Activated CD4-positive, alpha-beta memory T cell treated with anti-CD3 and anti-CD28 coated beads for 36 hours (primary cell): ENCODE measurements at regions not wholly inside any gene's neighbourhood (a gene's known extent, or its start where the extent isn't known, plus 50 kb on each side); places are given as distances from the start of the nearest gene placed in this dataset.
"Not testable (repeated sequence)": the region's sequence is repeated elsewhere in the genome, so short reads cannot be mapped to it uniquely, and the experiment has no call there.

Source experiments
- CTCF ChIA-PET: fragments of 350-600 bp; sonication (Branson Sonifier 250); formaldehyde crosslinking; loops from one replicate; lab custom pipeline; 2021; ENCODE audit warnings: antibody characterized with exemption, inconsistent platforms; lab: Charles Lee
- POLR2A ChIA-PET: fragments of 350-600 bp; sonication (Branson Sonifier 250); formaldehyde crosslinking; loops from one replicate; lab custom pipeline; 2021; ENCODE audit warnings: antibody characterized with exemption; lab: Charles Lee
- DNase-seq: peaks from one replicate; pipeline ENCODE4 v3.0.0-alpha.2; 2020
- H3K27ac Mint-ChIP-seq: one replicate; pipeline ENCODE4 v1.8.0; 2021; ENCODE audit warnings: mixed read lengths
- H3K27me3 Mint-ChIP-seq: one replicate; pipeline ENCODE4 v1.8.0; 2021; ENCODE audit warnings: mixed read lengths
- H3K36me3 Mint-ChIP-seq: one replicate; pipeline ENCODE4 v1.8.0; 2021; ENCODE audit warnings: mixed read lengths
- H3K4me1 Mint-ChIP-seq: one replicate; pipeline ENCODE4 v1.8.0; 2021; ENCODE audit warnings: low read depth, mixed read lengths
- H3K4me3 Mint-ChIP-seq: one replicate; pipeline ENCODE4 v1.8.0; 2021; ENCODE audit warnings: mild to moderate bottlenecking, mixed read lengths
- H3K9me3 Mint-ChIP-seq: one replicate; pipeline ENCODE4 v1.8.0; 2021; ENCODE audit warnings: mixed read lengths
- intact Hi-C: fragments of 100-400 bp; cut with micrococcal nuclease; formaldehyde crosslinking; loops from one replicate; pipeline ENCODE4 v1.15.1; 2023

GRCh38 chr5:52632281-52632680 is 155.4 kb upstream of the ITGA1 start:
- Mint-ChIP-seq H3K9me3 (no peaks in the 10 kb centered on the region), H3K4me1 (no peaks in the 10 kb centered on the region), H3K27me3 (peaks cover 10% of the 10 kb centered on the region), H3K4me3 (no peak overlapping the region), H3K27ac (no peak overlapping the region), H3K36me3 (no peaks in the 10 kb centered on the region)
- ChIA-PET POLR2A (no interaction called here), CTCF (no interaction called here)
- DNase-seq: no peak
- intact Hi-C loops: no loop called here

DNA sequence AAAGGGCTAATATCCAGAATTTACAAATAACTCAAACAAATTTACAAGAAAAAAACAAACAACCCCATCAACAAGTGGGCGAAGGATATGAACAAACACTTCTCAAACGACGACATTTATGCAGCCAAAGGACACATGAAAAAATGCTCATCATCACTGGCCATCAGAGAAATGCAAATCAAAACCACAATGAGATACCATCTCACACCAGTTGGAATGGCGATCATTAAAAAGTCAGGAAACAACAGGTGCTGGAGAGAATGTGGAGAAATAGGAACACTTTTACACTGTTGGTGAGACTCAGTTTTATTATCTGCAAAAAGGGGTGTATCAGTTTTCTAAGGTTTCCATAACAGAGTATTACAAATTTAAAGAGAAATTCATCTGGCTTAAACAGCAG is 153.5 kb upstream of the ITGA1 start:
- DNase-seq, H3K9me3 Mint-ChIP-seq, POLR2A ChIA-PET, H3K36me3 Mint-ChIP-seq, H3K4me1 Mint-ChIP-seq, CTCF ChIA-PET, intact Hi-C loops, H3K27ac Mint-ChIP-seq, H3K4me3 Mint-ChIP-seq: not testable (repeated sequence)
- H3K27me3 Mint-ChIP-seq: peaks cover 11% of the 10 kb centered on the region

DNA sequence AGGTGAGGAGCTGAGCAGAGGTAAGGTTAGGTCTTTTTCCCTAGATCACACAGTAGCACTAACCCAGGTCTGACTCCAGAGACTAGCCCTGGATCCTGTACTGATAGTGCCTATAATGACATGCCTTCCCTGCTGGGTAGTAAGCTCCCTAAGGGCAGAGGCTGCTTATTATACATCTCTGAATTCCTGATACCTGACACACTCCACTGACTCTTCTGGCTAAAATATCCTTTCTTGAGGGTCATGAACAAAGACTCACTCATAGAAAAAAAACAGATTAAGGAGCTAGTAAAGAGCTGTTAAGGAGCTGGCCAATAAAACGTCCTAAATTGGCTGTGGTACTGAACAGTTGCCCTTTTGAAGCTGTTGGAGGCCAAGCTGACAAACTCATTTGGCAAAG is 149.0 kb upstream of the ITGA1 start:
- DNase-seq: no peak
- CTCF ChIA-PET: interaction anchor here (1.1 kb wide), 1 partner anchor 18 kb away, joined by 3 read pairs; no protein-coding TSS in a partner anchor
- peaks cover 5% of the 10 kb centered on the region for H3K27me3 Mint-ChIP-seq
- intact Hi-C loops: no loop called here
- no peak overlapping the region for H3K4me3 Mint-ChIP-seq
- H3K27ac Mint-ChIP-seq: no peak overlapping the region
- no peaks in the 10 kb centered on the region for H3K36me3 Mint-ChIP-seq
- POLR2A ChIA-PET: no interaction called here
- H3K9me3 Mint-ChIP-seq: no peaks in the 10 kb centered on the region
- H3K4me1 Mint-ChIP-seq: no peaks in the 10 kb centered on the region

DNA sequence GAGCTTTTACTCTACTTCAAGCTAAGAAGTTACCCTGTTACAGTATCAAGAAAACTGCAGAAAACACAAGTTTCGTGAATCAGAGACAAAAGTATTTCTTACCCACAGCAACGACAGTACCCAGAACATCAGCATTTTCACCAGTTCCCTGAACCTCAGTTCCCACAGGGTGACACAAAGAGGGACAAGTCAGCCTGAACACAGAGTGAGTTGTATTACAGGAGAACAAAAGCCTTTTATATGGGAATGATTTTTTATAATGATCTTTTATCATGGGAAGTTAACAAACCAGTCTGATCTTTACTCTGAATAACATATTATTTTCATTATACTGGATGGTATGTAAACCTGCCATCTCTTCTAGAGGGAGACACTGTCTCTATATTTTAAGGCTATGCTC is 139.0 kb upstream of the ITGA1 start:
- Mint-ChIP-seq H3K4me3 (no peak overlapping the region), H3K27me3 (peaks cover 6% of the 10 kb centered on the region), H3K9me3 (peaks cover 16% of the 10 kb centered on the region), H3K27ac (no peak overlapping the region), H3K36me3 (no peaks in the 10 kb centered on the region), H3K4me1 (no peaks in the 10 kb centered on the region)
- ChIA-PET POLR2A (no interaction called here), CTCF (no interaction called here)
- no peak for DNase-seq
- intact Hi-C loops: no loop called here

DNA sequence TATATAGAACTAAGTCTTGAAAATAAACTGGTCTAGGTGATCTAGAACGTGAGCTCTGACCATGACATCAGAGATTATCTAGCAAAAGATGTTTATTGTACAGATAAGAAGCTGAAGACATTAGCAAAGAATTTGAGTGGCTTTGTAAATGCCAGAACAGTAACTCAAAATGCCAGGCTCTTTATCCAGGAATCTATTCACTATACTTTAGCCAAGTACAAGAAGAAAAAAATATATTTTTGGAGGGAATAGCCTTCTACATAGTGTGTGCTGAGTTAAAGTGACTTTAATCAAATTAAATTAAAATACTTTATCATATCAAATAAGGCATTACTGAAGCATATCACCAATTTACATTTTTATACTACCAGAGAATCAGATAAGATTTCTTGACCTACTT is 132.6 kb upstream of the ITGA1 start:
- DNase-seq: no peak
- CTCF ChIA-PET: interaction anchor here (0.7 to 4.7 kb wide), 2 partner anchors 1690 to 1697 kb away, joined by 4 to 20 read pairs; no protein-coding TSS in a partner anchor
- Mint-ChIP-seq H3K9me3 (no peaks in the 10 kb centered on the region), H3K4me3 (no peak overlapping the region), H3K36me3 (no peaks in the 10 kb centered on the region), H3K27me3 (peaks cover 6% of the 10 kb centered on the region), H3K27ac (no peak overlapping the region), H3K4me1 (no peaks in the 10 kb centered on the region)
- POLR2A ChIA-PET: no interaction called here
- intact Hi-C loops: loop anchor here (10.0 kb wide), 1 partner anchor 260 kb away; no protein-coding TSS in a partner anchor

- CTCF ChIA-PET: interaction anchor here (0.7 to 4.7 kb wide), 6 partner anchors 10 to 1879 kb away, joined by 3 to 20 read pairs (median 3); no protein-coding TSS in a partner anchor
- no peak overlapping the region for H3K27ac Mint-ChIP-seq
- no peaks in the 10 kb centered on the region for H3K36me3 Mint-ChIP-seq
- DNase-seq: no peak
- POLR2A ChIA-PET: no interaction called here
- intact Hi-C loops: loop anchor here (1.0 to 10.0 kb wide), 3 partner anchors 258 to 1697 kb away; no protein-coding TSS in a partner anchor
- no peaks in the 10 kb centered on the region for H3K9me3 Mint-ChIP-seq
- H3K4me3 Mint-ChIP-seq: no peak overlapping the region
- H3K27me3 Mint-ChIP-seq: peaks cover 6% of the 10 kb centered on the region
- H3K4me1 Mint-ChIP-seq: no peaks in the 10 kb centered on the region
Observed at GRCh38 chr5:52656569-52657246, 131.0 kb upstream of the ITGA1 start.

GRCh38 chr5:52657247-52657645 is 130.5 kb upstream of the ITGA1 start:
- POLR2A ChIA-PET: no interaction called here
- no peaks in the 10 kb centered on the region for H3K9me3 Mint-ChIP-seq
- H3K36me3 Mint-ChIP-seq: no peaks in the 10 kb centered on the region
- CTCF ChIA-PET: interaction anchor here (0.7 to 4.7 kb wide), 8 partner anchors 9 to 1880 kb away, joined by 3 to 20 read pairs (median 4); no protein-coding TSS in a partner anchor
- H3K4me1 Mint-ChIP-seq: no peaks in the 10 kb centered on the region
- H3K27me3 Mint-ChIP-seq: peaks cover 6% of the 10 kb centered on the region
- DNase-seq: no peak
- H3K4me3 Mint-ChIP-seq: no peak overlapping the region
- intact Hi-C loops: loop anchor here (2.0 to 10.0 kb wide), 2 partner anchors 258 to 1276 kb away; no protein-coding TSS in a partner anchor
- H3K27ac Mint-ChIP-seq: no peak overlapping the region

DNA sequence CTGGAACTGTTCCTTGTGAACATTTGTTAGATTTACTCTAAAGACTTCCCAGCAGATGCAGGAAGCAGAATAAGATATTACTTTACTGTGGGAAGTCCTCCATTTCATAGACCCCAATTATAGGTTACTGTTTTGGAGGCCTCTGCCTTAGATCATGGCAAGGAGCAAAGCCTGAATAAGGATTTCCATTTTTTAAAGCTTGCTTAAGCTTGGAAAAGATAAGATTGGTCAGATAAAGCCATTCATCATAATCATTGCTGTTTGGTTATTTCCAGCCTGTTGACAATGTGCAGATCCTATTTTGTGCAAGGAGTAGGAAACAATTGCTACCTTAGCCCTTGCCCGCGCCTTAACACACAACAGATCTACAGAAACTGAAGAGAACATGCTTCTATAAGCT is 129.5 kb upstream of the ITGA1 start:
- intact Hi-C loops: loop anchor here (10.0 kb wide), 1 partner anchor 257 kb away; no protein-coding TSS in a partner anchor

GRCh38 chr5:52660621-52661020 is 127.1 kb upstream of the ITGA1 start:
- no peaks in the 10 kb centered on the region for H3K4me1 Mint-ChIP-seq
- intact Hi-C loops: no loop called here
- CTCF ChIA-PET: interaction anchor here (0.6 kb wide), 1 partner anchor 91 kb away, joined by 3 read pairs; no protein-coding TSS in a partner anchor

More for the DNA sequence above, 129.5 kb upstream of the ITGA1 start:
- peaks cover 4% of the 10 kb centered on the region for H3K27me3 Mint-ChIP-seq
- H3K36me3 Mint-ChIP-seq: no peaks in the 10 kb centered on the region
- DNase-seq: no peak
- H3K4me3 Mint-ChIP-seq: no peak overlapping the region
- POLR2A ChIA-PET: no interaction called here
- CTCF ChIA-PET: interaction anchor here (1.0 to 4.7 kb wide), 6 partner anchors 9 to 1700 kb away, joined by 3 to 20 read pairs (median 7); no protein-coding TSS in a partner anchor
- H3K9me3 Mint-ChIP-seq: no peaks in the 10 kb centered on the region
- no peak overlapping the region for H3K27ac Mint-ChIP-seq
- no peaks in the 10 kb centered on the region for H3K4me1 Mint-ChIP-seq

DNA sequence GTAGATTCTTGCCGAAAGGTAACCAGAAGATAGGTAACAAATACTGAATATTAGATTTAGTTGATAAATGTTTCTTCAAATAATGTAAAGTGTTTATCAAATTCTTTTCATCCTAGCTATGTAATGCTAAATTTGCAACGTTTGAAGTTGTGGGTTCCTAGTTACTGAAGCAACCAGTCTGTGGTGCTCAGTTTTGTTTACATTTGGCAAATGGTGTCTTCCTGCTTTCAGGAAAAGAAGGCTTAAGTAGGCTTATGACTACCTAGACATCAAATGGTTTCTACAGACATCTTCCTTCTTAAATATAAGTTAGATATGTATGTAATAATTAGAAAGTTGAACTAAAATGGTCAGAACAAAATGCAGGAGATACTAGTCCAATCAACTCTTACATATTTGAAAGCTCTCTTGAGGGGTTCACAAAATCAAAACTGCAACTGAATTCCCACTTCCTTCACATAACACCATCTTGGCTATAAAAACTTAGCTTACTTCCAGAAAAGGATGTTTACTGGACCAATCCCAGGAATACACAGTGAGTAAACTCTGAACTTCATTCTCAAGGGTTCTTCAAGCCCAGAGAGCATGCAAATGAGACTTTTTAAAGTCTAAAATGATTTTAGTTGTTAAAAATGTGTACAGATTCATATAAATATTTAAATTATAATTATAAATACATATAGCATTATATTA is 125.7 kb upstream of the ITGA1 start:
- Mint-ChIP-seq H3K9me3 (no peaks in the 10 kb centered on the region), H3K27me3 (peaks cover 4% of the 10 kb centered on the region), H3K4me3 (no peak overlapping the region), H3K36me3 (no peaks in the 10 kb centered on the region), H3K4me1 (no peaks in the 10 kb centered on the region), H3K27ac (no peak overlapping the region)
- intact Hi-C loops: no loop called here
- ChIA-PET CTCF (interaction anchor here (0.9 kb wide), 1 partner anchor 1703 kb away, joined by 3 read pairs; no protein-coding TSS in a partner anchor), POLR2A (no interaction called here)
- DNase-seq: no peak

More at GRCh38 chr5:52660621-52661020, 127.1 kb upstream of the ITGA1 start:
- DNase-seq: no peak
- POLR2A ChIA-PET: no interaction called here
- Mint-ChIP-seq H3K4me3 (no peak overlapping the region), H3K36me3 (no peaks in the 10 kb centered on the region), H3K27ac (no peak overlapping the region), H3K27me3 (peaks cover 4% of the 10 kb centered on the region), H3K9me3 (no peaks in the 10 kb centered on the region)

GRCh38 chr5:52665559-52665958 is 122.2 kb upstream of the ITGA1 start:
- Mint-ChIP-seq H3K9me3 (no peaks in the 10 kb centered on the region), H3K36me3 (no peaks in the 10 kb centered on the region), H3K4me1 (no peaks in the 10 kb centered on the region), H3K27ac (no peak overlapping the region), H3K4me3 (no peak overlapping the region), H3K27me3 (peaks cover 4% of the 10 kb centered on the region)
- ChIA-PET POLR2A (no interaction called here), CTCF (interaction anchor here (1.6 to 1.8 kb wide), 2 partner anchors 9 to 1702 kb away, joined by 5 to 6 read pairs; no protein-coding TSS in a partner anchor)
- intact Hi-C loops: no loop called here
- DNase-seq: no peak

DNA sequence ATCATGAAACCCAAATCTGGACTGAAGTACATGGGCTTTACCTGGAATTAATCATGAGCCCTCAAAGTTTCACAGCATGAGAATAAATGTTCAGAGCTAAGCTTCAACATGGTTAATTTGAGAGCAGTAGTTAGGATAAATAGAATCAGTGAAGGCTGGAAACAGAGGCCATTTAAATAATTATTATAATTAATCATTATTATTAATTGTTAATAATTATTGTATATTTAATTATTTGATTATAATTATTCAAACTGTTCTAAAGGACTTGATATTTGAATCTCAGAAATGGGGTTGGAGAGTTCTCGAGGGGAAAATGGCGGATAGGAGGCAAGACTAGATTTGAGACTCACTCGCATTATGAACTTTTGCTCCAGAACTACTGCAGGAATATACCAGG is 119.6 kb upstream of the ITGA1 start:
- H3K27me3 Mint-ChIP-seq: no peaks in the 10 kb centered on the region
- H3K4me3 Mint-ChIP-seq: no peak overlapping the region
- no peak for DNase-seq
- intact Hi-C loops: no loop called here
- ChIA-PET CTCF (no interaction called here), POLR2A (no interaction called here)
- no peak overlapping the region for H3K27ac Mint-ChIP-seq
- H3K4me1 Mint-ChIP-seq: peaks cover 2% of the 10 kb centered on the region
- H3K9me3 Mint-ChIP-seq: no peaks in the 10 kb centered on the region
- H3K36me3 Mint-ChIP-seq: no peaks in the 10 kb centered on the region
